ENCODE measurements at regions not wholly inside any gene's neighbourhood (a gene's known extent, or its start where the extent isn't known, plus 50 kb on each side); places are given as distances from the start of the nearest gene placed in this dataset.
"Not testable (repeated sequence)": the region's sequence is repeated elsewhere in the genome, so short reads cannot be mapped to it uniquely, and the experiment has no call there.

DNA sequence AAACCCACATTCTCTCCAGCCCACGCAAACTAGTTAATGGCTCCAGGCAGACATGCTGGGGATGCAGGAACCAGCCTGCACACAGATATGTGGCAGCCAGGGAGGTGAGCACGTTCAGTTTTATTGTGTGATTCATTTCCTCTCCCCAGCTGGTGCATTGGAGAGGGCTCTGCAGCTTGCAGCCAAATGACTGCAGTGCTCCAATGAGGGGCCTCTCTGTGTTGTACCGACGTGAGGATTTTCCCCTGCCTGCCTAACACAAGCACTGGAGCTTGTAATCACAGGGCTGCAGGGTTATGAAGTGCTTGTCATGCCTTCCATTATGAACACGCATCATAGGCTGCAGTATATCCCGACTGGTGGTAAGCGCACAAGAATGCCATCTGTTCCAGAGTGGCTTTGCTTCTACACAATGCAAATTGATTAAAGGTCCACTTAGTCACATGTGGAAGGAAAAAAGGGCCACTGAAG is 92.3 kb upstream of the THUMPD2 start:
- peak; percentile 53 for DNase-seq

DNA sequence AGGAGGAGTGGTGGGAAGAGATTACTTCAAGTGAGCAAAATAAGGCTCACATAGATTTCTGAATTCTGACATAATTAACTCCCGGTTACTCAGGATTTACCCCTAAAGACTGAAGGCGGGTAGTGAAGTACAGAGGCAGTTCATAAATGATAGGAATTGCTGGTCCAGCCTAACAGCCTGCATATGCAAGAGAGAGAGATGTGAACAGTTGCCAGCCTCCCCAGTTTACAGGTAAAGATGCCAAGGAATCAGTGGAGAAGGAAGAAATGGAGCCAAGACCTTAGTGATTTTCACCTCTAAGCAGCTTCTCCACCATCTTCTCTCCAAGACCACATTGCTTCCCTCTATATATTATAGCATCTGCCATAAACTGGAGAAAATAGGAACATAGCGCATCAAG is 91.8 kb upstream of the THUMPD2 start:
- no peak for DNase-seq

DNA sequence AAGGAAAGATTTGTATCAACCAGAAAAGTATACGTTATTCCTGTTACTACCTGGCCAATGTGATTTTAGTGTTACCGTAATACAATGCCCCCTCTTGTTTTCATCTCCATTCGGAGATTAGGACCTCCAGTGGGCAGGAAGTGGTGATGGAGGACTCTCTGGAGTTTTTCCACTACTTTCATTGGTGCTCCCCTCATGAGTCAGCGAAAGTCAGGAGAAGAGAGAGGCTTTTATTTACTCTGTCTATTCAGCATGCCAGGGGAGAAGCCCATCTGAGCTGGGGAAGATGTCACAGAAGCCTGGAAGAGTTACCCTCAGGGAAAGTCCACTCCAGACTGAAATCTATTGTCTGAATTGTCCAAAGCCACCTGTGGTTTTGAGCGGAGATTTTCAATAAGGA is 88.2 kb upstream of the THUMPD2 start:
- no peak for DNase-seq

DNA sequence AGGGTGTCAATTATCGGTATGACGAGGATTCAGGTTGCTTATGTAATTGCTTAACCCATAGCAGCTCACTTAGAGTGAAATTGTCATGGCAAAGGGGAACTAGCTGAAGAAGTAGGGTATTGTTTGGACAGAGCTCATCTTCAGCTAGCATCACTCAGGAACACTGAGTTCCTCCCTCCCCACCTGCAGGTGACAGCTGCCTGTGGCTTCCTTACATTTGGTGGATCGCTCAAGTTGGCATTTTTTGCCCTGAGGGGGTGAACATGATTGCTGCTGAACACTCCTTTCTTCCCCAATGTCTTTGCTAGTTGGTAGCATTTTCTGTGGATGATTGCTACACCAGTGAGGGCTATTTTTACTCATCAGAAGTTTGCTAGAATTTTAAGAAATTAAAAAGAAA is 86.7 kb upstream of the THUMPD2 start:
- DNase-seq, result no peak

DNA sequence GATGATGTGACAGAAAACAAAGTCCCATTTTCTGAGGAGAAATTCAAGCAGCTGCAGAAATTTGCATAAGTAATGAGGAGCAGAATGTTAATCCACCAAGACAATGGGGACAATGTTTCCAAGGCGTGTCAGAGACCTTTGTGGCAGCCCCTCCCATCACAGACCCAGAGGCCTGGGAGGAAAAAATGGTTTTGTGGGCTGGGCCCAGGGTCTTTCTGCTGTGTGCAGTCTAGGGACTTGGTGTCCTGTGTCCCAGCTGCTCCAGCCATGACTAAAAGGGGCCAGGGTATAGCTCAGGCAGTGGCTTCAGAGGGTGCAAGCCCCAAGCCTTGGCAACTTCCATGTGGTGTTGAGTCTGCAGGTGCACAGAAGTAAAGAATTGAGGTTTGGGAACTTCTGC is 84.6 kb upstream of the THUMPD2 start:
- not testable (repeated sequence) for DNase-seq

DNA sequence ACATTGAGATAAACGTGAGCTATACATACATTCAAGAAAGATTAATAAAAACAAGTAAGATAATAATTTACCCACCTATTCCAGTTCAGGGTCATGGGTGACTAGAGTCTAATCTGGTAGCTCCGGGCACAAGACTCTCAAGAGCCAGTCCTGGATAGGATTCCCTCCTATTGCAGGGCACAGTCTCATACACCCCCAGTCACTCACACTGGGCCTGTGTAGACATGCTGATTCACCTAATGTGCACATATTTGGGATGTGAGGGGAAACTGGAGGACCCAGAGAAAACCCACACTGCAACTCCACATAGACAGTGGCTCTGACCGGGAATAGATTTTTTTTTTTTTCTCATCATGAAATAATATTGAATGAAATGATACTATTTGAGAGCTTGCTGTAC is 81.5 kb upstream of the THUMPD2 start:
- DNase-seq, result no peak

DNA sequence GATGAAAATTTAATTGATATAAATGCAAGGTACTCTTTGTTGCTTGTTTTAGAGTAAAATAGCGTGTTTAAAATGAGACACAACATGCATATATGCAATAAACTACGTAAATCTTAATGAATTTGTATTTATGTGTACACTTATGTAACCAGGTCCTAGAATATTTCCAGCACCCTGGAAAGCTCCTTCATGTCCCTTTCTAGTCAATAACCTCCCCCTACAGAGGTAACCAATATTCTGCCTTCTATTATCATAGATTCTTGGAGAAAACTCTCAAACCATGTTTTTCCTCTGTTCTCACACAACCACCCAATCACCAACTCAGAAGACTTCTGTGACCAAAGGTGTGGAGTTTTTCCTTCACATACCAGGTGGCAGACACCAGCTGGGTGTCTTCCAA is 79.6 kb upstream of the THUMPD2 start:
- DNase-seq, result no peak

DNA sequence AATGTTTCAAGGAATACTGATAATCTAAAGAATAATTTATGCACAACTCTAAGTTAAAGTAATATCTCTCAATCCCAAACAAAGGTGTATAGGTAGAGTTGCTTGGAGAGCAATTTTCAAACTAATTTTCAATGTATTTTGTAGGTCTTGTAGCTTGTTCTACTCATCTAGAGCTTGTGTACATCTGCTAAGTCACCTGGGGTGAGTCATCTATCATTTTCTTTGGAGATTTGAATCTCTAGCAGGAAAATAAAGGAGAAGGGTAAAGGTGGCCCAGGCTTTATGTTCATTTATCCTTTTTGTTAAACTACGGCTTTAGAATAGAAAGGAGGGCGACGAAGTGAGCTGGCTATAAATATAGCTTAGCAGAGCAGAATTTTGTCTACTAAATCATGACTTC is 76.8 kb upstream of the THUMPD2 start:
- DNase-seq, result no peak

DNA sequence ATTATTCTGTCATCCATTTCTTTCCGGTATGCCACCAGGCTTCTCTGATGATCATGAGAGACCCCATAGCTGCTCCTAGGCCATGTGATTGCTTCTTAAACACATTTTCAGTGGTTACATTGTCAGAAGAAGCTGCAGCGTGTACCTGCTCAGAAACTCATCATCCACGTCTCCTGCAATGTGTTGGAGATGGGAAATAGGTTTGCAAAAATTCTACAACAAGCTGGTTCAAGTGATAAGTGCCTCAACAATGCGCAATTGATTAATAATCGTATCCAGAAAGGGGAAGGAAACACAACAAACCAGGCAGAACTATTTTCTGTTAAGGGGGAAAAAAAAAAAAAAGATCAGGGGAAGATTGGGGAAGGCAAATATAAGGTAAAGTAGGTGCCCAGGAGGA is 75.7 kb upstream of the THUMPD2 start:
- no peak for DNase-seq

DNA sequence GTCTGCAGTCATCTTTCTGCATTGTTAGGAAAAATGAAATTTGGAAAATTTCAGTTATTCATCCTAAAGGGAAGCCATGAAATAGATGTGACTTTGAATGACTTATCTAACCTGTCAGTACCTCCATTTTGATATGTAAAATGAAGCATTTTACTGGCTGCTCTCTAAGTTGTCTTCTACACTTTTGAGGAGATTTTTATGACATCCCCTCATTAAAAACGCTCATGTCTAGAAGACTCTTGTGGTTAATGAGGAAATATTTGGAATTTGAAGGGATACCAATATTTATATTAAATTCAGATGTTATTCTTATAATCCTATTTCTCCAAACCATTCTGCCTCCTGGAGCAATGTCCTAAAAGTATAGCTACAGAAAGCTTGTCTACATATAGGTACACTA is 73.8 kb upstream of the THUMPD2 start:
- no peak for DNase-seq

DNA sequence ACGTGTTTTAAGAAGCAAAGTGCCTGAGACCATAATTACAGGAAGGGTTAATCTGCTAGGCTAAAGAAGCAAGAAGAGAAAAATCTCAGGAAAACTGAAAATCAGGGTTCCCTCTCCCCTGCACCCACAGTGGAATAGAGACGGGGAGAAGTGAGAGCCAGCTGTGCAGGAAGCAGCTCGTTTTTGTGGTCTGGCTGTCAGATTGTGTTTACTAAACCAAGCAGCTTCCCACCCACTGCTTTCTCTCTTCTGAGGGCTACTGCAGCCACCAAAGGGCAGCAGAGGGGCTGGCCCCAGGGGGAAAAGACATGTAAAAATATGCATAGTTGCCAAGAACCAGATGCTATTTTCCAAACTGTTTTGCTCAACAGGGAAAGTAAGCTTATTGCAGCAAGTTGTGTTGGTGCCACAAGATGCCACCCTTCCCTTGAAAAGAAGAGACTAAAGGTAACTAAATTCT is 72.6 kb upstream of the THUMPD2 start:
- DNase-seq, result no peak

DNA sequence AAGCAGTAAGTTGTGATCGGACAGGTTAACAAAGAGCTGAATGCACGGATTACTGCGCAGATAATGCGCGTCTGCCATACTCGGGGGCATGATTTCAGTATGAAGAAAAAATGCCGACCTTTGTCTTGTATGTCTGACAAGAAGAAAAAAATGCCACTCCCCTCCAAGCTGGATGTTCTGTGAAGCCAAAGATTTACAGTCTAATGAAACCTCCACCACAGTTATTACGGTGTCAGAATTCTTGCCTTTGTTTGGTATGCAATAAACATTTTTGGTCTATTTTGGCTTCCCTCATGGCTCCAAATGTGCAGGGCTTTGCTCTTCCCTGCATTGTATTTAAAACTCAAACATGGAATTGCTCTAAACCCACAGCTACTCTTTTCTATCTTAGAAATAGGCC is 72.2 kb upstream of the THUMPD2 start:
- no peak for DNase-seq

DNA sequence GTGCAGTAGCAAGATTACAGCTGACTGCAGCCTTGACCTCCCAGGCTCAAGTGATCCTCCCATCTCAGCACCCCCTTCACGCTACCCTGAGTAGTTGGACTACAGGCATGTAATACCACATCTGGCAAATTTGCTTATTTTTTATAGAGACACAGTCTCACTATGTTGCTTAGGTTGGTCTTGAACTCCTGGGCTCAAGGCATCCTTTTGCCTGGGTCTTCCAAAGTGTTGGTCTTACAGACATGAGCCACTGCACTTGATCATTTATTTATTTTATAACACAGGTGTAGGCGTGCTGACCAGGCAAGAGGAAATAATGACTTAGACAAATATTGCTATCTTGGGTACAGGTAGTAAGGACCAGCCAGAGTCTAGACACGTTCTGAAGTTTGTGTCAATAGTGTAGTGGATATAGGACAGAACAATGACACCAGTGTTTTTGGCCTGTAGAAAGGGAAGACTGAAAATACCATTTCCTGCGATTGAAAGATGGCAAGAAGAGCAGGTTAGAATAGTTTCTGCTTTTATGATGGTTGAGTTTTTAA is 71.0 kb upstream of the THUMPD2 start:
- no peak for DNase-seq

DNA sequence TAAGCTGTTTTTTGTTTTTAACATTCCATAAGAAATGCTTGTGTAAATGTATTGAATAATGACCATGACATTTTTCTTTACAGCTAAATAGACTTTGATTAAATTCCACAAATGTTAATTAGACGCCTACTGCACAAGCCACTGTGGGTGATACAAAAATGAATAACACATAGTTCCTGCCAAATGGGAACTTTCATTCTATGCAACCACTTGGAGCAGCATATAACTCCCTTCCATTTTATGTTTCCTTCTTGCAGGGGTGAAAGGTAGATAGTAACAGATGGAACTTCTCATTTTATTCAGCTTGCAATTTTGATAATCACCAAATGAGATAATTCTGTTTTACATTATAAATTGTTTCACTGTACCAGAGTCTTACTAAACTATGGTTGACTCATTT is 70.0 kb upstream of the THUMPD2 start:
- no peak for DNase-seq

DNA sequence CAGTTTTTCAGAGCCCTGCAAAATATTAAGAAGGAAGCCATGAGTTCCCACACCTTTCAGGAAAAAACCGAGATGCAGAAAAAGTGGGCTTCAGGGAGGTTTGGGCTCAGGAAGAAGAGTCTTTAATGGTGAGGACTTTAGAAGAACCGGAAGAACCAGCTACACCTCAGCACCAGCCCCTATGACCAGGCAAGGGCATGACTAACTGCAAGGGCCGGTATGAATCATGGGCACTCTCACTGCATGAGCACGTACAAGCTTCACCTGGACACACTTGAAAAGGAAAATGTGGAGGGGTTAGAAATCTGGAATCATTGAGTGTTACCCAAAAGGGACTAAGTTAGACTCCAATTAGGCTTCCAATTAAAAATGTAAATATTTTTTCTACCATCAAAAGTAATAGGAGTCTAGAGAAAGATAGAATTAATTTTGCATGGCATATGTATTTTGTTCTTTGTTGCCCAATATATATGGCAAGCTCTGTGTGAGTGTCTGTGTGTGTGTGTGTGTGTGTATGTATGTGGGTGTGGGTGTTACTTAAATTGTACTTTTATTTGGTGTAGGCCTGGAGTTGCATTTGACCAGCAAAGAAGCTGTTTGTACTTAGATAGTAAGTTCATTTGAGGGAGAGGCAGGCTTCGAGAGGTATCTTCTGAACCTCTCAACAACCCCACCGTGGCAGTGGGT is 66.5 kb upstream of the THUMPD2 start:
- DNase-seq, result no peak

DNA sequence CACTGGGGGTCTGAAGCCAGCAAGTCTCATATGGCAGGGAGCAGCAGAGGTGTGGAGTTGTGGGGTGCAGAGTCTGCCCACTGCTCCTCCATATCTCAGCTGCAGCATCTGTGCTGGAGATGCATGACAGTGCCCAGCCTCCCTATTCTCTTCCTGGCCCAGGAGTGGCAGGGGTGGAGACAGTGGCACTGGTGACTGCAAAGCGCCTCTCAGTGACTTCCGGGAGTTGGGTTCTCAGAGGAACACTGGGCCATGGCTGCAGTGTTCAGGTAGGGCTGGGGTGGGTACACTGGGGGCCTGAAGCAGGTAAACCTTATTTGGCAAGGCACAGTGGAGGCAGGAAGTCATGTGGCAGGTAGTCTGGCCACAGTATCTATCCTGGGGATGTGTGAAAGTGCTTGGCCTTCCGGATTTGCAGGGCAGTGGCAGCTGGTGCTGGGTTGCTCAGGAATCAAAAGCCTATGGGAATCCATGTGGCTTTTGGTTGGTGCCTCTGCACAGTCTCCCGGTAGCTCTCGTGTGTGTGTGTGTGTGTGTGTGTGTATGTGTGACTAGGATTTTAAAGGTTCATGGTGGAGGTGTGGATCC is 60.3 kb upstream of the THUMPD2 start:
- no peak for DNase-seq

DNA sequence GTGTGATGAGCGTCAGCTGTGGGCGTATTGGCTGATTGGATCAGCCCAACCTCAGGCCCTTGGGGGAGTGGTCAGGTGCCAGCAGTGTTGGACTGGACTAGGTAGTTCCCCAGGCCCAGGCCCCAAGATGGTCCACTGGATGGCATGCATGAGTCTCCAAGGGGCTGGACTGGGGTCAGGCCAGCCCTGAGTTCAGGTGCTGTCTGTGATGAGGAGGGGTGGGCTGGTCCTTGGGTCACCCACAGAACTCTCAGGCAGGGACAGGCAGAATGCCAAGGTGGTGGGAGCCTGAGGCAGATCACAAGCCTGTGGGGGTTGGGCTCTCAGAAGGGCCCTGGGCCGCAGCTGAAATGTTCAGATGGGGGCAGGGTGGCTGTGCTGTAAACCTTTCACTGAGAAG is 59.5 kb upstream of the THUMPD2 start:
- no peak for DNase-seq

DNA sequence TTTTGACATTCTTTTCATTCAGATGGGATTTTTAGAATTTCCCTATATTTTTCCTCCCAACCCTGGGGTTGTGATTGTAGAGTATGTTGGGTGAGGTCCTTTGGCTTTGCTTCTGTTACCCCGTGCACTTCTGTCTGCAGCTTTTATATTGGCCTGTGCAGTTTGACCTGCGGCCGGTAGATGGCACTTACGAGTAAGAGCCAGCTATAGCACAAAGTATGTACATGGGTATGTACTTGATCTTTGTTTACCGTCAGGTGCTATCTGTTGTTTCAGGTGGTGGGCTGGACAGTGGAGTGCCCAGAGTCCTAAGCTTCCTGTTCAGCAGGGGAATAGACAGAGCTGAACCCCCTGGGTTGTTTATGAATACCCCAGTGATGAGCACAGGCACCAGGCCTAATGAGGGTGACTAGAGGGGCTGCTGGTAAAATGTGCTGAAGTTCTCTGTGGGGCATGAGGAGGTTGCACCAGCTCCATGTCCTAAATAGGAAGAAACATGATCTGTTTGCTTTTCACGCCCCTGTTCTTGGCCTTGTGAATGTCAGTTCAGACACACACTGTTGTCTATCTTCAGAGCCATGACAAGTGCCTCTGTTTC is 58.9 kb upstream of the THUMPD2 start:
- DNase-seq, result peak; percentile 56

DNA sequence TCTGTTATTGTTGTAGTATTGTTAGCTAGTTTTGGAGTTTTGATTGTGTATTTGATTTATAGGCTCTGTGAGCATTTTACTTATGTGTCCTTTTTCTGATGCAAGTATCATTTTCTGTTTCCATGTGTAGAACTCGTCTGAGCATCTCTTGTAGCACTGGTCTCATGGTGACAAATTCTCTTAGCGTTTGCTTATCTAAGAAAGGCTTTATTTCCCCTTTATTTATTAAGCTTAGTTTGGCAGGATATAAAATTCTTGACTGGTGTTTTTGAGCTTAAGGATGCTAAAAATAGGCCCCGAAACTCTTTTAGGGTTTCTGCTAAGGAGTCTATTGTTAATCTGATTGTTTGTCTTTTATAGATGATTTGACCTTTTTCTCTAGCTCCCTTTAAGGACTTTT is 57.6 kb upstream of the THUMPD2 start:
- DNase-seq, result no peak

DNA sequence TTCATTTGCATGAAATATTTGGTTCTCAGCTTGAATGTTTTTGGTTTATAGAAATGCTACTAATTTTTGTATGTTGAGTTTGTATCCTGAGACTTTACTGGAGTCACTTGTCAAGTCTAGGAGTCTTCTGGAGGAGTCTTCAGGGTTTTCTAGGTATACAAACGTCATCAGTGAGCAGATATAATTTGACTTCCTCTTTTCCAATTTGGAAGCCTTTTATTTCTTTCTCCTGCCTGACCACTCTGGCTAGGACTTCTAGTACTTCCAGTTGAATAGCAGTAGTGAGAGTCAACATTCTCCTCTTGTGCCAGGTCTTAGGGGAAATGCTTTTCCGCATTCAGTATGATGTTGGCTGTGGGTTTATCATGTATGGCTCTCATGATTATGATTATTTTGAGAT is 55.4 kb upstream of the THUMPD2 start:
- no peak for DNase-seq

DNA sequence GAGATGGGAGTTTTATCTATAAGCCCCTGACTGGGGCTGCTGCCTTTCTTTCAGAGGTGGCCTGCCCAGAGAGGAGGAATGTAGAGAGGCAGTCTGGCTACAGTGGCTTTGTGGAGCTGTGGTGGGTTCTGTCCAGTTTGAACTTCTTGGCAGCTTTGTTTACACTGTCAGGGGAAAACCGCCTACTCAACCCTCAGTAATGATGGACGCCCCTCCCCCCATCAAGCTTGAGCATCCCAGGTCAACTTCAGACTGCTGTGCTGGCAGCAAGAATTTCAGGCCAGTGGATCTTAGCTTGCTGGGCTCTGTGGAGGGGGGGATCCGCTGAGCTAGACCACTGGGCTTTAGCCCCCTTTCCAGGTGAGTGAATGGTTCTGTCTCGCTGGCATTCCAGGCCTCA is 51.6 kb upstream of the THUMPD2 start:
- not testable (repeated sequence) for DNase-seq
